Nephron progenitor cell (in vitro differentiated cells): ENCODE measurements at regions not wholly inside any gene's neighbourhood (a gene's known extent, or its start where the extent isn't known, plus 50 kb on each side); places are given as distances from the start of the nearest gene placed in this dataset.

Experiments used
- DNase-seq: peaks from one replicate; pipeline ENCODE4 v3.0.0; 2021
- H3K27ac Mint-ChIP-seq: 2 replicates; pipeline ENCODE4 v1.8.0; 2021; ENCODE audit warnings: mild to moderate bottlenecking, moderate library complexity, mixed read lengths
- H3K27me3 Mint-ChIP-seq: 2 replicates; pipeline ENCODE4 v1.8.0; 2021; ENCODE audit warnings: mild to moderate bottlenecking, low read depth, mixed read lengths; ENCODE audit not compliant: poor library complexity
- H3K36me3 Mint-ChIP-seq: 2 replicates; pipeline ENCODE4 v1.8.0; 2021; ENCODE audit warnings: low read depth, mixed read lengths
- H3K4me1 Mint-ChIP-seq: 2 replicates; pipeline ENCODE4 v1.8.0; 2021; ENCODE audit warnings: mixed read lengths
- H3K4me3 Mint-ChIP-seq: 2 replicates; pipeline ENCODE4 v1.8.0; 2021; ENCODE audit warnings: mild to moderate bottlenecking, moderate library complexity, mixed read lengths
- H3K9me3 Mint-ChIP-seq: 2 replicates; pipeline ENCODE4 v1.8.0; 2021; ENCODE audit warnings: mild to moderate bottlenecking, moderate library complexity, mixed read lengths
- CTCF ChIP-seq: fragments of 200-600 bp; sonication (generic); IDR thresholded peaks from 2 replicates; pipeline ENCODE4 v1.5.0; 2021; ENCODE audit warnings: antibody characterized with exemption

DNA sequence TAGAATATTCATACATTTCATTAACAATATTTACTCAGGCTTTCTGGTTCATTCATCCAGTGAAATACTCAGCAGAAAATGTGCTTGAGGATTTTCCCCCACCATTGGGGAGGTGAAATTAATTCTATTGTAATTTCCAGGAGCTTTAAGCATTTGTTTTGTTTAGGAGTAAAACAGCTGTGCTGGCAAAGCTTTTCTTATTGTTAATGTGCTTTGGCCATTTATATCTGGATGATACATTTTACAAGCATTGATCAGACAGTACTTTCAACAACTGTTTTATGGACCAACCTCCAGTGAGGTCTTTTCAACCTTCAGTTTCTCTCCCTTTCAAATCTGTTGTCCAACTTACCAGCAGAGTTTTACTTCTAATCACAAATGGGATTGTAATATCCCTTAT lies 672.4 kb downstream of the CDH11 start:
- H3K9me3 Mint-ChIP-seq: no peaks in the 10 kb centered on the region
- TF ChIP-seq CTCF: no peak
- DNase-seq: no peak
- H3K4me3 Mint-ChIP-seq: no peak overlapping the region
- no peaks in the 10 kb centered on the region for H3K4me1 Mint-ChIP-seq
- no peak overlapping the region for H3K27ac Mint-ChIP-seq
- H3K36me3 Mint-ChIP-seq: no peaks in the 10 kb centered on the region
- peaks cover 7% of the 10 kb centered on the region for H3K27me3 Mint-ChIP-seq

DNA sequence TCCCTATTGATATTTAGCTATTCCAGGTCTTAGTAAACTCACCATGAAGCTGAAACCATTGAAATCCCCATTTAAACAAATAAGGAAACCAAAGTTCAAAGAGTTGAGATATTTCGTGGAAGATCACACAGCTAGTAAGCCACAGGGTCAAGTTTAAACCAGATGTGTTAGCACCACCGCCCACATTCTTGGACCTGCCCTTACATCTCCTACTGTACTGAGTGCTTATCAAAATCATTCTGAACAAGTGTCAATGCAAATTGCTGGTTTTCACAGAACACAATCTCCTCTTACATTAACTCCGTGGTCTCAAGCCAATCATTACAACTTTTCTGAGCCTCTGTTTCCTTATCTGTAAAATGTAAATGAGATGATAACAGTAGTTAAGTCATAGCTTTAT lies 676.2 kb downstream of the CDH11 start:
- DNase-seq: no peak
- H3K4me1 Mint-ChIP-seq: peaks cover 5% of the 10 kb centered on the region
- H3K4me3 Mint-ChIP-seq: no peak overlapping the region
- H3K27ac Mint-ChIP-seq: no peak overlapping the region
- peaks cover 6% of the 10 kb centered on the region for H3K27me3 Mint-ChIP-seq
- no peaks in the 10 kb centered on the region for H3K9me3 Mint-ChIP-seq
- TF ChIP-seq CTCF: no peak
- H3K36me3 Mint-ChIP-seq: no peaks in the 10 kb centered on the region

DNA sequence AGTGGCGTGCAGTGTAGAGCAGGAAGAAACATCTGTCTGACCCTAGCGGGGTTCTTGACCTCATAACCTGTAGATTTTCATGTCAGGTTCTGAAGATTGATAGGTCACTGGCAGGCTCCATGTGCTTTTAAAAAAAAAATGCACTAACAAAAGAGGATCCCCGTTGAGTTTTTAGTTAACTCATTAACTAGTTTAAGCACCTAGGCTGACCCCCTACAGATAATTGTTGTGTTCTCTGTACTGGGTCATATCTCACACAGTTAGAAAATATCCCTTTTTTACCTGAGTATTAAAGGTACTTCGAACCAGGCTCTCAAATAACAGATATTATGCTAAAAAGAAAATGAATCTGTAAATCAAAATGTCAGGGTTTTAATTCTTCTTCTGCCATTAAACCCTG lies 676.6 kb downstream of the CDH11 start:
- H3K4me3 Mint-ChIP-seq: no peak overlapping the region
- peaks cover 8% of the 10 kb centered on the region for H3K4me1 Mint-ChIP-seq
- no peaks in the 10 kb centered on the region for H3K36me3 Mint-ChIP-seq
- TF ChIP-seq CTCF: no peak
- no peaks in the 10 kb centered on the region for H3K9me3 Mint-ChIP-seq
- no peak for DNase-seq
- peaks cover 6% of the 10 kb centered on the region for H3K27me3 Mint-ChIP-seq
- H3K27ac Mint-ChIP-seq: no peak overlapping the region

GRCh38 chr16:64440421-64440831 lies 681.4 kb downstream of the CDH11 start:
- H3K4me1 Mint-ChIP-seq: peaks cover 30% of the 10 kb centered on the region
- H3K9me3 Mint-ChIP-seq: peaks cover 8% of the 10 kb centered on the region
- no peak overlapping the region for H3K4me3 Mint-ChIP-seq
- peak; percentile 1 for DNase-seq
- H3K27ac Mint-ChIP-seq: no peak overlapping the region
- TF ChIP-seq CTCF: no peak
- H3K36me3 Mint-ChIP-seq: no peaks in the 10 kb centered on the region
- no peaks in the 10 kb centered on the region for H3K27me3 Mint-ChIP-seq

- TF ChIP-seq CTCF: no peak
- Mint-ChIP-seq H3K4me3 (no peak overlapping the region), H3K4me1 (peaks cover 30% of the 10 kb centered on the region)
These were observed 681.9 kb downstream of the CDH11 start for GRCh38 chr16:64440005-64440404.

DNA sequence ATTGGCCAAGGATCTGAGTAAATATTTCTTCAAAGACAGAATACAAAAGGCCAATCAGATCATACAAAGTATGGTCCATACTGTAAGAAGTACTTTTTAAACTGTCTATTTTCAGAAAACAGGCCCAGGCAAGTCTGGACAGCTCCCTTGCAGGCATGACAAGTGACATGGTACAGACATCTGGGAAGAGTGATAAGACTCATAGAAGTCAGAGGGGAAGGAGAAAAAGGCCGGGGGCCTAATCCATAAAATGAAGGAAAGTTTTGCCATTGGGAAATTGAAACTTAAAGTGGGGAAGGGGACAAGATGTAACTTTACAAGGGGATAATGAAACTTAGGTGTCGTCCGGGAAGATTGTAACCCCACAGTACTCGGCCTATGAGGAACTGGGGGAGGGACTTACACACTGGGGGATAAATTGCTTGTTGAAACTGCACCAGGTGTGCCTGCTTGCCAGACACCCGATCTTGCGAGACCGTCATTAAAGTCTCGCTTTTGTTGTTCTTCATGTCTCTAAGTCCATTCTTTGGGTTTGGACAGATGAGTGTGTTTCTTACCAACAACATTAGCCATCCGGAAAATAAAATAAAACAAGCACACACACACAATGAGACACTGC lies 684.0 kb downstream of the CDH11 start:
- no peak for TF ChIP-seq CTCF
- no peaks in the 10 kb centered on the region for H3K27me3 Mint-ChIP-seq
- peak overlapping the region; percentile 95 for H3K27ac Mint-ChIP-seq
- peaks cover 6% of the 10 kb centered on the region for H3K36me3 Mint-ChIP-seq
- no peak overlapping the region for H3K4me3 Mint-ChIP-seq
- H3K9me3 Mint-ChIP-seq: peaks cover 23% of the 10 kb centered on the region
- DNase-seq: no peak
- peaks cover 30% of the 10 kb centered on the region for H3K4me1 Mint-ChIP-seq

More at GRCh38 chr16:64440005-64440404, 681.9 kb downstream of the CDH11 start:
- Mint-ChIP-seq H3K36me3 (no peaks in the 10 kb centered on the region), H3K27me3 (no peaks in the 10 kb centered on the region), H3K9me3 (peaks cover 8% of the 10 kb centered on the region), H3K27ac (no peak overlapping the region)
- DNase-seq: no peak
